Liver (tissue), 8 donors: ENCODE measurements at regions not wholly inside any gene's neighbourhood (a gene's known extent, or its start where the extent isn't known, plus 50 kb on each side); places are given as distances from the start of the nearest gene placed in this dataset.

ENCODE experiments used
- DNase-seq: peaks from one replicate; pipeline ENCODE4 v3.0.0-alpha.2; 2017; ENCODE audit warnings: low spot score
- H3K27ac ChIP-seq, 2 donors: one replicate each; pipeline ENCODE4 v1.7.0; 2013; ENCODE audit warnings: inconsistent platforms in 2 of 2, low read length in 2 of 2, control low read depth in 1 of 2, low read depth in 1 of 2, mild to moderate bottlenecking in 1 of 2
- H3K27me3 ChIP-seq, 4 donors: one replicate each; pipeline versions ENCODE4 v1.6.1 to v1.7.0; 2013; ENCODE audit warnings: low read length in 3 of 4, inconsistent platforms in 1 of 4, mild to moderate bottlenecking in 1 of 4, moderate library complexity in 1 of 4; ENCODE audit not compliant: control insufficient read depth in 4 of 4, insufficient read depth in 4 of 4
- H3K36me3 ChIP-seq, 4 donors: one replicate each; pipeline versions ENCODE4 v1.6.1 to v1.7.0; 2013; ENCODE audit warnings: low read length in 3 of 4, mild to moderate bottlenecking in 3 of 4, low read depth in 1 of 4, moderate library complexity in 1 of 4; ENCODE audit not compliant: control insufficient read depth in 4 of 4, insufficient read depth in 3 of 4
- H3K4me1 ChIP-seq, 4 donors: one replicate each; pipeline versions ENCODE4 v1.6.1 to v1.7.0; 2013; ENCODE audit warnings: low read length in 3 of 4, mild to moderate bottlenecking in 3 of 4, moderate library complexity in 1 of 4; ENCODE audit not compliant: control insufficient read depth in 4 of 4, insufficient read depth in 4 of 4
- H3K4me3 ChIP-seq, 3 donors: one replicate each; pipeline versions ENCODE4 v1.6.1 to v1.7.0; 2013; ENCODE audit warnings: low read length in 3 of 3, control low read depth in 1 of 3, low read depth in 1 of 3, mild to moderate bottlenecking in 1 of 3
- H3K9ac ChIP-seq, 2 donors: one replicate each; pipeline ENCODE4 v1.7.0; 2013; ENCODE audit warnings: low read length in 2 of 2, mild to moderate bottlenecking in 2 of 2, moderate library complexity in 2 of 2, control low read depth in 1 of 2, low read depth in 1 of 2
- H3K9me3 ChIP-seq, 4 donors: one replicate each; pipeline versions ENCODE4 v1.6.1 to v1.7.0; 2013; ENCODE audit warnings: low read length in 3 of 4; ENCODE audit not compliant: control insufficient read depth in 4 of 4
- EGR1 ChIP-seq, 2 donors: IDR thresholded peaks; 2 replicates each; pipeline ENCODE4 v1.6.1; 2016 to 2018; ENCODE audit warnings: antibody characterized with exemption in 2 of 2, low read depth in 2 of 2
- FOXA1 ChIP-seq: IDR thresholded peaks from 2 replicates; pipeline ENCODE4 v1.6.1; 2016; ENCODE audit warnings: antibody characterized with exemption
- FOXA2 ChIP-seq: IDR thresholded peaks from 2 replicates; pipeline ENCODE4 v1.6.1; 2016; ENCODE audit warnings: antibody characterized with exemption
- GABPA ChIP-seq, 2 donors: IDR thresholded peaks in 1 of 2; conservative IDR thresholded peaks in 1 of 2; 2 replicates each; pipeline ENCODE4 v1.6.1; 2016; ENCODE audit warnings: antibody characterized with exemption in 2 of 2, mild to moderate bottlenecking in 1 of 2, moderate library complexity in 1 of 2
- HNF4A ChIP-seq, 2 donors: conservative IDR thresholded peaks; 2 replicates each; pipeline ENCODE4 v1.6.1; 2016; ENCODE audit warnings: antibody characterized with exemption in 2 of 2, mild to moderate bottlenecking in 2 of 2
- HNF4G ChIP-seq: IDR thresholded peaks from 2 replicates; pipeline ENCODE4 v1.6.1; 2016; ENCODE audit warnings: antibody characterized with exemption
- JUND ChIP-seq, 2 donors: IDR thresholded peaks; 2 replicates each; pipeline ENCODE4 v1.6.1; 2016; ENCODE audit warnings: antibody characterized with exemption in 2 of 2
- NR2F2 ChIP-seq: IDR thresholded peaks from 2 replicates; pipeline ENCODE4 v1.6.1; 2016; ENCODE audit warnings: antibody characterized with exemption
- RAD21 ChIP-seq, 2 donors: IDR thresholded peaks; 2 replicates each; pipeline ENCODE4 v1.6.1; 2016; ENCODE audit warnings: antibody characterized with exemption in 2 of 2, mild to moderate bottlenecking in 2 of 2
- SP1 ChIP-seq: IDR thresholded peaks from 2 replicates; pipeline ENCODE4 v1.6.1; 2018; ENCODE audit warnings: antibody characterized with exemption, mild to moderate bottlenecking
- YY1 ChIP-seq: IDR thresholded peaks from 2 replicates; pipeline ENCODE4 v1.6.1; 2016; ENCODE audit warnings: antibody characterized with exemption, mild to moderate bottlenecking
- WGBS: extraction: QIAGEN DNeasy Blood & Tissue Kit; methylation state at CpG from one replicate; pipeline ENCODE4 v1.1.7; 2013; 5-methylcytosine and 5-hydroxymethylcytosine counted together
- TF ChIP-seq, protein P1 (sequence below): fragments of 150-350 bp; IDR thresholded peaks from 2 replicates; pipeline ENCODE4 v1.5.1; 2017; ENCODE audit warnings: improper control_type of control experiment, low read depth, low read length; ENCODE audit not compliant: missing input control
- TF ChIP-seq, protein P2 (sequence below): IDR thresholded peaks from 2 replicates; pipeline ENCODE4 v1.6.1; 2016; ENCODE audit warnings: antibody characterized with exemption
- TF ChIP-seq, protein P3 (sequence below): IDR thresholded peaks from 2 replicates; pipeline ENCODE4 v1.6.1; 2016; ENCODE audit warnings: antibody characterized with exemption
- TF ChIP-seq, protein P4 (sequence below): IDR thresholded peaks from 2 replicates; pipeline ENCODE4 v1.6.1; 2016; ENCODE audit warnings: antibody characterized with exemption
- donor health status: healthy.
- donor health status: healthy.
- donor health status: healthy.
- donor health status: healthy.
- donor health status: healthy.

DNA sequence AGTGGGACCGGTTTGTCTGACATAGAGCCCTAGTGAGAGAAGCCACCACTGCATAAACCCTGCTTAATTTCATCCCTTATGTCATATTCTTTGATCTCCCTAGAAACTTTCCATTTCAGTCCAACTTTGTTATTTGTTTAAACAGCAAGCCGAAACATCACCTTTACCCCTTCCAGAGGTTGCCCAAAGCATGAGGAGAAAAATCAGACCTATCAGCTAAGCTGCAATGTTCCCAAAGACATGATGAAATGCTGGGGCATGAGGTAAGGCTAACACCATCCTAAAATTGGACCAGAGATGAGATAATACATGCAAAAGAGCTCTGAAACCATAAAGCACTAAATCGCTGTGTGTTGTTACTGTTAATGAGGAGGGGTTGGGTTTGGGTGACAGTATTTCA lies 447.9 kb upstream of the ACVR2A start (continued):
- TF ChIP-seq, protein P1, sequence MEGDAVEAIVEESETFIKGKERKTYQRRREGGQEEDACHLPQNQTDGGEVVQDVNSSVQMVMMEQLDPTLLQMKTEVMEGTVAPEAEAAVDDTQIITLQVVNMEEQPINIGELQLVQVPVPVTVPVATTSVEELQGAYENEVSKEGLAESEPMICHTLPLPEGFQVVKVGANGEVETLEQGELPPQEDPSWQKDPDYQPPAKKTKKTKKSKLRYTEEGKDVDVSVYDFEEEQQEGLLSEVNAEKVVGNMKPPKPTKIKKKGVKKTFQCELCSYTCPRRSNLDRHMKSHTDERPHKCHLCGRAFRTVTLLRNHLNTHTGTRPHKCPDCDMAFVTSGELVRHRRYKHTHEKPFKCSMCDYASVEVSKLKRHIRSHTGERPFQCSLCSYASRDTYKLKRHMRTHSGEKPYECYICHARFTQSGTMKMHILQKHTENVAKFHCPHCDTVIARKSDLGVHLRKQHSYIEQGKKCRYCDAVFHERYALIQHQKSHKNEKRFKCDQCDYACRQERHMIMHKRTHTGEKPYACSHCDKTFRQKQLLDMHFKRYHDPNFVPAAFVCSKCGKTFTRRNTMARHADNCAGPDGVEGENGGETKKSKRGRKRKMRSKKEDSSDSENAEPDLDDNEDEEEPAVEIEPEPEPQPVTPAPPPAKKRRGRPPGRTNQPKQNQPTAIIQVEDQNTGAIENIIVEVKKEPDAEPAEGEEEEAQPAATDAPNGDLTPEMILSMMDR: no peak
- TF ChIP-seq HNF4G (no peak), EGR1 (IDR thresholded peaks at IDR 0.05; ENCODE audit: low read depth in 2 of 2) (peak in 1 of 2 donors; percentile 15), NR2F2 (no peak)

DNA sequence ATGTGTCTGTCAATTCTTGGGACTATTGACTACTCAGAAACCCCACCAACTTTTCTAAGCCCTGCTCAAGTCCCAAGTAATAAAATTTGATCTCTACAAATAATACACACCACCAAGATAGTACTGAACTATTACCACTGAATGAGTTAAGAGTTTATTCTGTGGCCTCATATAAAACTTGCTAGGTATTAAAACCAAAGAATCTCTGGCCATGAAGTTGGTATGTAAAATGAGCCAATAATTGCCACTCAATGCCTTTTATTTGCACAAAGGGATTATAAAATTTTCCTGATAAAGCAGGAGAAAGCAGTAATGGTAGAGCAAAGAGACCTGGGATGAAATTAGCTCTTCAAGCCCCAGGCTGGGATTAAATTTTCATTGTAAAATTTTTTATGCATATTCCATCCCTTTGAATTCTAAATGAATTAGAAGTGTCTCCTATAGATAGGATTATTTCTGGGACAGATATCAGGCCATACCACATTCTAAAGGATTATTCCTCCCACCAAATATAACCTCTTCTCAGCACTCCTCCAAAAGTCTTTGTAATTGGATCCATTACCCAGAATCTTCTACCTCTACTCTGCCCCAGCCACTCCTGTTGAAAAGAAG lies 450.5 kb upstream of the ACVR2A start:
- no peak overlapping the region for H3K27ac ChIP-seq

DNA sequence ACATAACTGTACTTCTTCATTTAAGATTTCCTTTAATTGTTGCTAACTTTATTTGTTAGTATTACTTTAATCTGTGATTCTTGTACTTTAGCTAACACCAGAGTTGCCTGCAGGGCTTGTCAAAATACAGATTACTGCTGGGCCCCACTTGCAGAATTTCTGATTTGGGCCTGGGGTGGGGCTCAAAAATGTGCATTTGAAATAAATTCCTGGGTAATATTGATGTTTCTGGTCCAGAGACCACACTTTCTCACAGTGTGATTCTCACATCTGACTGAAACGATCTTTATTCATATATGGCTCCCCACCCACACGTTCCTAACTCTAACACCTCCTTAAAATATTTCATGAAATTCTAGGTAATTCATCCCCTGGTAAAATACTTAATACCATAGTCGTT lies 452.6 kb upstream of the ACVR2A start:
- DNase-seq: no peak
- no peak overlapping the region for H3K9ac ChIP-seq
- H3K36me3 ChIP-seq: no peaks in the 10 kb centered on the region
- no peaks in the 10 kb centered on the region for H3K27me3 ChIP-seq
- no peaks in the 10 kb centered on the region for H3K9me3 ChIP-seq
- no peak overlapping the region for H3K4me3 ChIP-seq
- no peak overlapping the region for H3K27ac ChIP-seq
- 87% methylated on average over 3 of the region's 3 CpGs for WGBS
- peaks cover 0 to 7% (median 2%) of the 10 kb centered on the region in 4 donors for H3K4me1 ChIP-seq
- TF ChIP-seq FOXA2: no peak
- no peak for TF ChIP-seq HNF4G
- TF ChIP-seq FOXA1: no peak
- TF ChIP-seq, protein P2, sequence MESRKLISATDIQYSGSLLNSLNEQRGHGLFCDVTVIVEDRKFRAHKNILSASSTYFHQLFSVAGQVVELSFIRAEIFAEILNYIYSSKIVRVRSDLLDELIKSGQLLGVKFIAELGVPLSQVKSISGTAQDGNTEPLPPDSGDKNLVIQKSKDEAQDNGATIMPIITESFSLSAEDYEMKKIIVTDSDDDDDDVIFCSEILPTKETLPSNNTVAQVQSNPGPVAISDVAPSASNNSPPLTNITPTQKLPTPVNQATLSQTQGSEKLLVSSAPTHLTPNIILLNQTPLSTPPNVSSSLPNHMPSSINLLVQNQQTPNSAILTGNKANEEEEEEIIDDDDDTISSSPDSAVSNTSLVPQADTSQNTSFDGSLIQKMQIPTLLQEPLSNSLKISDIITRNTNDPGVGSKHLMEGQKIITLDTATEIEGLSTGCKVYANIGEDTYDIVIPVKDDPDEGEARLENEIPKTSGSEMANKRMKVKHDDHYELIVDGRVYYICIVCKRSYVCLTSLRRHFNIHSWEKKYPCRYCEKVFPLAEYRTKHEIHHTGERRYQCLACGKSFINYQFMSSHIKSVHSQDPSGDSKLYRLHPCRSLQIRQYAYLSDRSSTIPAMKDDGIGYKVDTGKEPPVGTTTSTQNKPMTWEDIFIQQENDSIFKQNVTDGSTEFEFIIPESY: no peak
- TF ChIP-seq, protein P1: no peak
- TF ChIP-seq JUND (IDR thresholded peaks at IDR 0.05): no peak
- TF ChIP-seq SP1: no peak
- no peak for TF ChIP-seq RAD21 (IDR thresholded peaks at IDR 0.05)
- TF ChIP-seq HNF4A (conservative IDR thresholded peaks at IDR 0.05): no peak
- TF ChIP-seq NR2F2: no peak
- TF ChIP-seq, protein P3, sequence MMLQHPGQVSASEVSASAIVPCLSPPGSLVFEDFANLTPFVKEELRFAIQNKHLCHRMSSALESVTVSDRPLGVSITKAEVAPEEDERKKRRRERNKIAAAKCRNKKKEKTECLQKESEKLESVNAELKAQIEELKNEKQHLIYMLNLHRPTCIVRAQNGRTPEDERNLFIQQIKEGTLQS: no peak
- no peak for TF ChIP-seq YY1
- no peak for TF ChIP-seq EGR1 (IDR thresholded peaks at IDR 0.05; ENCODE audit: low read depth in 2 of 2)

More for the DNA sequence above, 450.5 kb upstream of the ACVR2A start:
- no peak overlapping the region for H3K4me3 ChIP-seq
- no peaks in the 10 kb centered on the region for H3K9me3 ChIP-seq
- H3K27me3 ChIP-seq: no peaks in the 10 kb centered on the region
- DNase-seq: no peak
- no peak for TF ChIP-seq GABPA (IDR thresholded peaks at IDR 0.05 in 1 of 2, conservative IDR thresholded peaks at IDR 0.05 in 1 of 2)
- no peak for TF ChIP-seq RAD21 (IDR thresholded peaks at IDR 0.05)
- TF ChIP-seq EGR1 (IDR thresholded peaks at IDR 0.05; ENCODE audit: low read depth in 2 of 2): no peak
- TF ChIP-seq, protein P1: no peak
- TF ChIP-seq, protein P4, sequence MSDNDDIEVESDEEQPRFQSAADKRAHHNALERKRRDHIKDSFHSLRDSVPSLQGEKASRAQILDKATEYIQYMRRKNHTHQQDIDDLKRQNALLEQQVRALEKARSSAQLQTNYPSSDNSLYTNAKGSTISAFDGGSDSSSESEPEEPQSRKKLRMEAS: no peak
- no peak for TF ChIP-seq HNF4G
- TF ChIP-seq, protein P2: no peak
- no peak for TF ChIP-seq HNF4A (conservative IDR thresholded peaks at IDR 0.05)
- no peak for TF ChIP-seq FOXA1
- TF ChIP-seq SP1: no peak
- no peak overlapping the region for H3K9ac ChIP-seq
- peaks cover 0 to 7% (median 2%) of the 10 kb centered on the region in 4 donors for H3K4me1 ChIP-seq
- H3K36me3 ChIP-seq: no peaks in the 10 kb centered on the region
